ENCODE measurements at regions not wholly inside any gene's neighbourhood (a gene's known extent, or its start where the extent isn't known, plus 50 kb on each side); places are given as distances from the start of the nearest gene placed in this dataset.
"Not testable (repeated sequence)": the region's sequence is repeated elsewhere in the genome, so short reads cannot be mapped to it uniquely, and the experiment has no call there.

- no peak for DNase-seq
Observed at GRCh38 chr5:168128111-168128510, 163.3 kb upstream of the WWC1 start.

GRCh38 chr5:168128557-168128956 lies 162.9 kb upstream of the WWC1 start:
- DNase-seq: no peak

- no peak for DNase-seq
Observed at GRCh38 chr5:168131519-168131918, 159.9 kb upstream of the WWC1 start.

- DNase-seq: no peak
Observed at GRCh38 chr5:168132241-168132641, 159.2 kb upstream of the WWC1 start.

GRCh38 chr5:168135897-168136296 lies 155.5 kb upstream of the WWC1 start:
- DNase-seq: no peak

- no peak for DNase-seq
Observed at GRCh38 chr5:168136340-168136739, 155.1 kb upstream of the WWC1 start.

- DNase-seq: no peak
Observed at GRCh38 chr5:168137265-168137664, 154.2 kb upstream of the WWC1 start.

- no peak for DNase-seq
Observed at GRCh38 chr5:168140241-168140640, 151.2 kb upstream of the WWC1 start.

- no peak for DNase-seq
Observed at GRCh38 chr5:168142402-168142801, 149.0 kb upstream of the WWC1 start.

GRCh38 chr5:168143521-168143920 lies 147.9 kb upstream of the WWC1 start:
- not testable (repeated sequence) for DNase-seq

GRCh38 chr5:168147106-168147505 lies 144.3 kb upstream of the WWC1 start:
- DNase-seq: no peak

- no peak for DNase-seq
Observed at GRCh38 chr5:168147568-168148360, 143.7 kb upstream of the WWC1 start.

GRCh38 chr5:168151041-168151440 lies 140.4 kb upstream of the WWC1 start:
- DNase-seq: no peak

GRCh38 chr5:168152660-168153059 lies 138.8 kb upstream of the WWC1 start:
- DNase-seq: no peak

- no peak for DNase-seq
Observed at GRCh38 chr5:168153263-168153875, 138.1 kb upstream of the WWC1 start.

- no peak for DNase-seq
Observed at GRCh38 chr5:168153876-168154270, 137.6 kb upstream of the WWC1 start.

- no peak for DNase-seq
Observed at GRCh38 chr5:168155585-168155984, 135.9 kb upstream of the WWC1 start.

GRCh38 chr5:168156170-168156569 lies 135.3 kb upstream of the WWC1 start:
- no peak for DNase-seq

GRCh38 chr5:168157141-168157540 lies 134.3 kb upstream of the WWC1 start:
- no peak for DNase-seq

GRCh38 chr5:168159425-168159824 lies 132.0 kb upstream of the WWC1 start:
- DNase-seq: no peak

- DNase-seq: no peak
Observed at GRCh38 chr5:168162464-168162863, 129.0 kb upstream of the WWC1 start.

- no peak for DNase-seq
Observed at GRCh38 chr5:168163966-168164365, 127.5 kb upstream of the WWC1 start.

- DNase-seq: no peak
Observed at GRCh38 chr5:168165221-168165914, 126.1 kb upstream of the WWC1 start.

- no peak for DNase-seq
Observed at GRCh38 chr5:168165977-168166376, 125.5 kb upstream of the WWC1 start.

Measured in bone marrow (tissue), 2 donors.